HUES64 (cell line): ENCODE measurements at regions not wholly inside any gene's neighbourhood (a gene's known extent, or its start where the extent isn't known, plus 50 kb on each side); places are given as distances from the start of the nearest gene placed in this dataset.

Experiments
- H3K27ac ChIP-seq: 2 replicates; pipeline ENCODE4 v1.7.0; 2013; ENCODE audit warnings: low read depth, low read length, inconsistent platforms
- H3K27me3 ChIP-seq: 2 replicates; pipeline ENCODE4 v1.6.1; 2013; ENCODE audit warnings: mild to moderate bottlenecking, low read length; ENCODE audit not compliant: insufficient read depth
- H3K36me3 ChIP-seq: 2 replicates; pipeline ENCODE4 v1.6.1; 2013; ENCODE audit warnings: mild to moderate bottlenecking, low read length; ENCODE audit not compliant: insufficient read depth
- H3K4me1 ChIP-seq: 2 replicates; pipeline ENCODE4 v1.6.1; 2013; ENCODE audit warnings: mild to moderate bottlenecking, low read length, moderate library complexity; ENCODE audit not compliant: insufficient read depth
- H3K4me3 ChIP-seq: 2 replicates; pipeline ENCODE4 v1.5.1; 2013; ENCODE audit warnings: mild to moderate bottlenecking, low read length, moderate library complexity
- H3K9ac ChIP-seq: 2 replicates; pipeline ENCODE4 v1.6.1; 2013; ENCODE audit warnings: mild to moderate bottlenecking, low read depth, low read length
- H3K9me3 ChIP-seq: 2 replicates; pipeline ENCODE4 v1.6.1; 2013; ENCODE audit warnings: low read depth, low read length; ENCODE audit not compliant: insufficient read depth
- WGBS: fragments of 150-250, 120-280 bp; methylation state at CpG from one replicate; pipeline ENCODE4 v1.1.7; 2013; ENCODE audit warnings: missing lambda C conversion rate; 5-methylcytosine and 5-hydroxymethylcytosine counted together

DNA sequence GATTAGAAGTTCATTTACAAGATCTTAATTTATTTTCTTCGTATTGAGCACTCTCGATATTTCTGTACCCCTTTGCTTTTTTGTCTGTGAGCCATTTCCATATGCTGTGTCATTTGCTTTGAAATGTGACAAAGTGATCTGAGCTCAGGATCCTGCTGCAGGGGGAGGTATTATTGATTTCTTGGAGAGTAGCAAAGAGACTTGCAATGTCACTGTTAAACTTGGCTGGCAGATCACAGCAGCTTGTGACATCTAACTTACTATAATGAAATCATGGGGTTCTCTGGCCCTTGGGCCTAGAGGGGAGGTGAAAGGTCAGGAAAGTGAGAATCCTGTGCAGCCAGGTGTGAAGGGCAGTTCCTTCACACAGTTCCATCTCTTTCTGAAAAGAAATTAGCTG lies 923.4 kb downstream of the REEP3 start:
- H3K9ac ChIP-seq: no peak overlapping the region
- H3K27ac ChIP-seq: no peak overlapping the region
- H3K9me3 ChIP-seq: peaks cover 6% of the 10 kb centered on the region; the same call in 1 of the 2 replicates
- no peaks in the 10 kb centered on the region for H3K27me3 ChIP-seq
- no peaks in the 10 kb centered on the region for H3K4me1 ChIP-seq
- no peak overlapping the region for H3K4me3 ChIP-seq
- 97% methylated on average over 2 of the region's 2 CpGs for WGBS
- no peaks in the 10 kb centered on the region for H3K36me3 ChIP-seq

DNA sequence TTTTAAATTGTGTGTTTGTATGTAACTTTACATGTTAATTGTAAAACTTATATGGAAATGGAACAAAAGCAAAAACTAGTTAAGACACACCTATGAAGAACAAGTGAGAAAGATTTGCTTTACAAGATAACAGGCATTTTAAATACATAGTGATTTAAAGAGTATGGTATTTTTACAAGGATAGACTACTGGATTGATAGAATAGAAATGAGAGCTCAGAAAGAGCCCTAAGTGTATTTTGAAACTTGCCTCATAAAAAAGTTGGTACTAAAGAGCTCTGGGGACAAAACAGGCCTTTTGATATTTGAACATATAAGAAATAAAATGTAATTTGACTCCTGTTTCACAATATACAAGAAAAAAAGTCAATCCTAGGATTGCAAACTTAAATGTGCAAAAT lies 928.4 kb downstream of the REEP3 start:
- H3K27me3 ChIP-seq: no peaks in the 10 kb centered on the region
- no peak overlapping the region for H3K9ac ChIP-seq
- H3K4me1 ChIP-seq: no peaks in the 10 kb centered on the region

DNA sequence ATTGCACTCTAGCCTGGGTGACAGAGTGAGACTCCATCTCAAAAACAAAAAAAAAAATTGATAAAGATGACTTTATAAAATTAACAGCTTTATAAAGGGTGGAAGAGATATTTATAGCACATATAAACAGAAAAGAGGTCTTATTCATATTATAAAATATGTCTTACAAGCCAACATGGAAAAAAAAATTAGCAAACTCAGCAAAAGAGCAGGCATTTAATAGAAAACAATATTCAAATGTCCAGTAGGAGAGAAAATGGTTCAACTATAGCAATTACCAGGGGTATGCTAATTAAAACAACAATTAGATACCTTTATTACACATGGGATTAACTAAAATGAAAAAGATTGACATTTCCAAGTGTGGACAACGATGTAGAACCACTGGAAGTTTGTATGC lies 929.1 kb downstream of the REEP3 start:
- Histone ChIP-seq H3K9me3 (peaks cover 19% of the 10 kb centered on the region), H3K4me1 (no peaks in the 10 kb centered on the region), H3K9ac (no peak overlapping the region), H3K27me3 (no peaks in the 10 kb centered on the region), H3K27ac (no peak overlapping the region), H3K4me3 (no peak overlapping the region), H3K36me3 (no peaks in the 10 kb centered on the region)
- 91% methylated on average over 1 of the region's 1 CpG for WGBS

More for the DNA sequence above, 928.4 kb downstream of the REEP3 start:
- Histone ChIP-seq H3K36me3 (no peaks in the 10 kb centered on the region), H3K27ac (no peak overlapping the region), H3K4me3 (no peak overlapping the region), H3K9me3 (peaks cover 19% of the 10 kb centered on the region)

DNA sequence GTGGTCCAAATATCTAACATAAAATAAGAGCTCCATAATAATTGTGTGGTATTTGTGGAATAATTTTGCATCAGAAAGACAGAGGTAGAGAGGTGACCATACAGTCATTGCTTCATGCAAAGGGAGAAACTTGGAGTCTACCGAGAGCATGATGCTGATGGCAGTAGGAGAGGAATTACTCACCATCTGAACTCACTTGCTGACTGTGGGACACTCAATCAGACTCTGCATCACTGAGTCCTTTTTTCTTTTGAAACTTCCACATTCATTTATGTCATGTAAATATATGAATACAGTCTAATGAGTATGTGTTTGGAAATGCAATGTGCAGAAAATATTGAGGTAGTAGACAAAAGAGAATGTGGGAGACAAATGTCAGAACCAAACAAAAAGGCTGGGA lies 933.8 kb downstream of the REEP3 start:
- Histone ChIP-seq H3K9me3 (peaks cover 13% of the 10 kb centered on the region), H3K4me1 (no peaks in the 10 kb centered on the region), H3K4me3 (no peak overlapping the region), H3K27ac (no peak overlapping the region), H3K9ac (no peak overlapping the region), H3K27me3 (no peaks in the 10 kb centered on the region), H3K36me3 (no peaks in the 10 kb centered on the region)
- 93% methylated on average over 1 of the region's 1 CpG for WGBS

DNA sequence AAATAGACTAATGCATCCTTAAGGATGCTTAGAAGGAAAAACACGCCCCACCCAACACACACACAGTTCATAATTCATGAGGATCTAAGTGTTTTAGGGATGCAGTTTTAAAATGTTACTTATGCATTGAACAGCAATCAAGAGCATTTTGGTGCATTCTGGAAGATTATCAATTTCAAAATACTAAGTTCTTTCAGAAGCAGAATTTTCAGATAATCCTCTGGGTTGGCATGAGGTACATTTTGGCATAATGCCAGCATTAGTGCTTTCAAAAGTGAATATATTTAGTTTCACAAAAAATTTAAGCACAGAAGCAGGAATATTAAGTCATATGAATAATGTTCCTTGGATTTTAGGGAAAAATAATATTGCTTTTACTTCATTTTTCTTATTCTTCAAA lies 937.1 kb downstream of the REEP3 start:
- Histone ChIP-seq H3K27ac (no peak overlapping the region), H3K27me3 (no peaks in the 10 kb centered on the region), H3K36me3 (no peaks in the 10 kb centered on the region), H3K9ac (no peak overlapping the region), H3K9me3 (peaks cover 15% of the 10 kb centered on the region), H3K4me3 (no peak overlapping the region), H3K4me1 (no peaks in the 10 kb centered on the region)
- no CpG with 5 or more reads among the region's 1 CpG for WGBS

DNA sequence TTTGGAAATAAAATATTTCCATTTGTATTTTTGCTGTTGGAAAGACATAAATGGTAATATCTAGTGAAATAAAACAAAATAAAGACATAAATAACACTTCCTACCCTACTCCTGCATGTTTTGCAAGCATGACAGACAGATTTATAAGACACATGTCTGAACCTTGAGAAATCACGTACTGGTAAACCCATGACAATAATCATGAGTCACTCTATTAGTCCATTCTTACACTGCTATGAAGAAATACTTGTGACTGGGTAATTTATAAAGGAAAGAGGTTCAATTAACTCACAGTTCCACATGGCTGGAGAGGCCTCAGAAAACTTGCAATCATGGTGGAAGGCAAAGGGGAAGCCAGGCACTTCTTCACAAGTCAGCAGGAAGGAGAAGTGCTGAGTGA lies 942.2 kb downstream of the REEP3 start:
- H3K27ac ChIP-seq: no peak overlapping the region
- WGBS: 100% methylated on average over 1 of the region's 1 CpG
- no peaks in the 10 kb centered on the region for H3K27me3 ChIP-seq
- no peaks in the 10 kb centered on the region for H3K36me3 ChIP-seq
- H3K9me3 ChIP-seq: peaks cover 24% of the 10 kb centered on the region
- no peak overlapping the region for H3K9ac ChIP-seq
- no peaks in the 10 kb centered on the region for H3K4me1 ChIP-seq
- H3K4me3 ChIP-seq: no peak overlapping the region

DNA sequence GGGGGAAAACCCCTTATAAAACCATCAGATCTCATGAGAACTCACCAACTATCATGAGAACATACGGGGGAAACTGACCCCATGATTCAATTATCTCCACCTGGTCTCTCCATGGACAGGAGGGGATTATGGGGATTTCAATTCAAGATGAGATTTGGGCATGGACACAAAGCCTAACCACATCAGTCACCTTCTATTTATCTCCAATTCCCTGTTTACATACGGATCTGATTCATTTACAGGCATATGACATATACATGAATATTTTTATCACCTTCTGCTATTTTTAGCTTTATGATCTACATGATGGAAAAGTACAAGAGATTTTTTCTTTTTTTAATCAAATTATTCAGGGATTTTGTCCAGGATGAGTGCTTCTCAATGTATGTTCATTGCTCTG lies 944.5 kb downstream of the REEP3 start:
- Histone ChIP-seq H3K27me3 (no peaks in the 10 kb centered on the region), H3K27ac (no peak overlapping the region), H3K4me1 (no peaks in the 10 kb centered on the region), H3K4me3 (no peak overlapping the region), H3K36me3 (no peaks in the 10 kb centered on the region), H3K9ac (no peak overlapping the region), H3K9me3 (peaks cover 34% of the 10 kb centered on the region)
- WGBS: 100% methylated on average over 1 of the region's 2 CpGs

DNA sequence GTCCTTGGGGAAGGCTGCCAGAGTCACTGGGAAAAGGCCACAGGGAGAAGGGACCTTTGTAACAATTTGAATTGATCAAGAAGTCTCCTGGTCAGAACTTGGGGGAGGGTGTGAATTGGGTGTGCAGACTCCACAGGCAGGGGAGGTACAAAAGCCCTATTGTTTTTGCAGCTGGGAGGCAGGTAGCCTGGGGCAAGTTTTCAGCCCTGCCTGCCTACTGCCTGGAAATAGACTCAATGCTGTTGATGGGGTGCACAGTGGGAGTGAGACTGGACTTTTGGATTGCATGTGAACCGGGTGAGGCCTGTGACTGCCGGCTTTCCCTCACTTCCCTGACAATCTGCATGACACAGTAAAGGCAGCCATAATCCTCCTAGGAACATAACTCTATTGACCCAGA lies 947.0 kb downstream of the REEP3 start:
- H3K36me3 ChIP-seq: no peaks in the 10 kb centered on the region
- H3K27me3 ChIP-seq: no peaks in the 10 kb centered on the region
- WGBS: 95% methylated on average over 2 of the region's 2 CpGs
- H3K9ac ChIP-seq: no peak overlapping the region
- no peak overlapping the region for H3K27ac ChIP-seq
- no peak overlapping the region for H3K4me3 ChIP-seq
- no peaks in the 10 kb centered on the region for H3K4me1 ChIP-seq
- peaks cover 29% of the 10 kb centered on the region for H3K9me3 ChIP-seq

DNA sequence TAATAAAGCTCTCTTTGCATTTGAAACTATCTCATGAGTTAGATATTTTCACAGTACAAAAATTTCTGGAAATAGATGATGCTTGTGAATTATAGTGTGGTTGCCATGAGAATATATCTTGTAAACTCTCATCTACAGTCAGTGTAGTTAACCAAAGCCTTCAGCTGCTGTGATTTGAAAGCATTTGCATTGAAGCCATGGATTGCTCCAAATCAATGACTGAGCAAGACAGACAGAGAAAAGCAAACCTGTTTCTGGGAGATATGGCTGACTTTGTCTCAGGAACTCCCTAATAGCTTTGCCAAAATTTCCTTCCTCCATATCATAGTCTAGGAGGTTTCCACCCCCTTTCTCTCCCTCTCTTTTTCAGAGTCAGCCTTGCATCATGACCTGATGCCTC lies 955.3 kb downstream of the REEP3 start:
- Histone ChIP-seq H3K9ac (no peak overlapping the region), H3K9me3 (0 out of 2 replicates have a peak, but pooled peaks cover 3% of the 10 kb centered on the region), H3K27me3 (no peaks in the 10 kb centered on the region), H3K27ac (no peak overlapping the region), H3K4me1 (no peaks in the 10 kb centered on the region), H3K36me3 (no peaks in the 10 kb centered on the region), H3K4me3 (no peak overlapping the region)

DNA sequence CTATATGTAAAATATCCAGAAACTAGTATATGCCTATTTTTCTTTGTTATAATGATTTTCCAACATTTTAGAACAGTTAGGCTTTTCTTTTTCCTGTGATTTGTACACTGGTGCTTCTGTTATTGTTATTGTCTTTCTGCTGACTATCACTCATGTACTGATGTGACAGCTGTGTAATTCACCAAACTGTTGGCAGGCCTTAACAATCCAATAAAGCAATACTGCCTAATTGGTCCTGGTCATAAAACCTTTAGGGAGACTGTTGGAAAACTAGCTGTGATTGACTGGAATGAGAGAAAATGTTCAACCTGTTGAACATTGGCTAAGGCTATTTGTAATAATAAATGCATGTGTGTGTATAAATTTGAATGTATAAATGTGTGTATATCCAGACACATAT lies 956.6 kb downstream of the REEP3 start:
- Histone ChIP-seq H3K27ac (no peak overlapping the region), H3K36me3 (no peaks in the 10 kb centered on the region), H3K27me3 (no peaks in the 10 kb centered on the region), H3K9ac (no peak overlapping the region), H3K4me1 (no peaks in the 10 kb centered on the region), H3K9me3 (0 out of 2 replicates have a peak, but pooled peaks cover 3% of the 10 kb centered on the region), H3K4me3 (no peak overlapping the region)

DNA sequence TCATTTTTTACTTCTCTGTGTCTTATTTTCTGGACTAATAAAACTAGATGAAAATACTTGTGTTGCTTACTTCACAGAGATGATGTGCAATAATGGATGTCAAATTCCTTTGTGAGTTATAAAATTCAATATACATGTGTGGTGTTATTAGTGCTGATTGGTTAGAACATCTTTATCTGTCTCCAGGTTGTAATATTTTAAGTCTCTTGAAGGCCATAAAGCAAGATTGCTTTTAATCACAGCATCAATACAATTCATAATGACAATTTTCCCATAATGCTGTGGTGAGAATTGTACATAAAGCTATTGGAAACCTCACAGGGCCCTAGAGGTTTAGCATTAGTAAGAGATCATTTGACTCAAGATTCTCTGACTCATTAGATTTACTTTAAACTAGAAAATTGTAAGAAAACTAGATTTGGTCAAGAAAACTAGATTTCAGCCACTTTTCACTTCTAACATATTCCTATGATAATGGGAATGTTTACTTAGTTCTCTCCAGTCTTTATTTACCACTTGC lies 963.7 kb downstream of the REEP3 start:
- Histone ChIP-seq H3K9ac (no peak overlapping the region), H3K27me3 (no peaks in the 10 kb centered on the region), H3K9me3 (no peaks in the 10 kb centered on the region), H3K27ac (no peak overlapping the region), H3K4me1 (no peaks in the 10 kb centered on the region), H3K36me3 (no peaks in the 10 kb centered on the region), H3K4me3 (no peak overlapping the region)

DNA sequence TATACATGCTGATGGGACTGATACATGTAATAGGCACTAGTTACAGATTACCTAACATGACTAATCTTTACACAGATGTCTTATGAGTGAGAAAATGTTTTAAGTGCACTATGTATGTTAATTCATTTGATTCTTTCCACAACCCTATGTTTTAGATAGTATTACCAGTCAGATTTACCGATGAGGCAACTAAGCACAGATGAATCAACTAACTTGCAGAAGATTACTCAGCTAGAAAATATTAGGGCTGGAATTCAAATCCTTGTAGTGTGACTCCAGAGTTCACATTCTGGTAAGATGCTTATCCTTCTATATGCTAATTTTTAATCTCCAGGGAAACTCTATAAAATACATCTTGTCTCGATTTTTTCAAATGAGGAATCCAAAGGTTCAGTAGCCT lies 964.9 kb downstream of the REEP3 start:
- Histone ChIP-seq H3K27ac (no peak overlapping the region), H3K9me3 (no peaks in the 10 kb centered on the region), H3K36me3 (no peaks in the 10 kb centered on the region), H3K4me3 (no peak overlapping the region), H3K4me1 (no peaks in the 10 kb centered on the region), H3K9ac (no peak overlapping the region), H3K27me3 (no peaks in the 10 kb centered on the region)
- WGBS: 96% methylated on average over 1 of the region's 2 CpGs
